ENCODE measurements at regions not wholly inside any gene's neighbourhood (a gene's known extent, or its start where the extent isn't known, plus 50 kb on each side); places are given as distances from the start of the nearest gene placed in this dataset.
"Not testable (repeated sequence)": the region's sequence is repeated elsewhere in the genome, so short reads cannot be mapped to it uniquely, and the experiment has no call there.

DNA sequence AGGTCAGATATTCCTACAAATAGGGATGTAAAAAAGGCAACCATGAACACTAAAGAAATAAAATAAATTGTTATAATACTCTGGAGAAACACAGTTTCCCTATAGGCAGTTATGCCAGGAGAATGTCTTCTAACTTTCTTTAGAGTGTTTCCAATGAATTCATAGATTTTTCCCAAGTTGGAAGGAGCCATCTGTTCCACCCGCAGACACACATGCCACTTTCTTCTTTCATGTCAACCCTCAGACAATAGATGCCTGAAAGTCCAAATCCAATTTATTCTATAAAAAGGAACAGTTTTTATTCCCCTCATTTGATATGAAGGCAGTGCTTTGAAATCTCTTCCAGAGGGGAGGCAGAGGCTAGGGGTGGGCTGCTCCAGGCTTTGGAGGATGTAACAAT is 418.1 kb downstream of the ACTL7B start:
- H3K27me3 Mint-ChIP-seq: no peaks in the 10 kb centered on the region
- intact Hi-C loops (cut with micrococcal nuclease): no loop called here
- H3K4me1 Mint-ChIP-seq: no peaks in the 10 kb centered on the region
- H3K27ac Mint-ChIP-seq: no peak overlapping the region
- H3K4me3 Mint-ChIP-seq: no peak overlapping the region
- DNase-seq: no peak
- H3K36me3 Mint-ChIP-seq (ENCODE audit: low read depth): no peaks in the 10 kb centered on the region
- no peaks in the 10 kb centered on the region for H3K9me3 Mint-ChIP-seq

DNA sequence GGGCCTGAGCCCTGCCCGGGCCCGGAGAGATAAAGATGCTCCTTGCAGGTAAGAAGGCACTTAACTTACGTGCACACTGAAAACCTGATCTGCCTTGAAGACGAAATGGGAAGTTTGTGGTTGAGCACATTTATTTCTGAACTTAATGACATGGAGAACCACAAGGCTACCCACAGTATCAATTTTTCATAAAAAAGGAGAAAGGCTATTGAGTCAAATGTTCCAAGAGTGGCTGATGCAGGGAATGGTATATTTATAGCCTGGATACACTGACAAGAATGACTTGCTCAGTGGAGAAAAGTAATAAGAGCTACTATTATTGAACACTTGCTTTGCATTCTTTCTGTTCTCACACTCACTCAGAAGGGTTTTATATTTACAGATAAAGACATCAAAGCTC is 419.3 kb downstream of the ACTL7B start:
- intact Hi-C loops (cut with micrococcal nuclease): no loop called here
- H3K4me1 Mint-ChIP-seq: no peaks in the 10 kb centered on the region
- H3K4me3 Mint-ChIP-seq: no peak overlapping the region
- no peak for DNase-seq
- no peak overlapping the region for H3K27ac Mint-ChIP-seq
- H3K36me3 Mint-ChIP-seq (ENCODE audit: low read depth): no peaks in the 10 kb centered on the region
- no peaks in the 10 kb centered on the region for H3K9me3 Mint-ChIP-seq
- H3K27me3 Mint-ChIP-seq: no peaks in the 10 kb centered on the region

DNA sequence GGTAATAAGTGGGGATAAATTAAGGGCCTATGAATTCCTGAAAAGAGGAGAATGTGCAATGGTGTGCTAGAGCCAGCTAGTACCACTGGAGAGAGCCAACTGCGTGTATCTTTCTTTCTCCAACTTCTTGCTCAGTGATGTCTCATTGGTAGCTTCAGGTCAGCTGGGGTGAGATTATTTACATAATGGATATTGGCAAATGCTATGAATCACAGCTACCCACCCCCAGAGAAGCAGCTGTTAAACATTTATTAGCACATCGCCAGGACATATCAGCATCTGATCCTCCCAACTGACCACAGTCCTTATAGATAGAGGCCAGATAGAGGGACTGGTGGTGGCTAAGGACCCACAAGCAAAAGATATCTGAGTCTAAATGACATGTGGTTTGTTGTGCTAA is 421.3 kb downstream of the ACTL7B start:
- no peak overlapping the region for H3K4me3 Mint-ChIP-seq
- H3K27me3 Mint-ChIP-seq: no peaks in the 10 kb centered on the region
- no peak for DNase-seq
- no peak overlapping the region for H3K27ac Mint-ChIP-seq
- no peaks in the 10 kb centered on the region for H3K36me3 Mint-ChIP-seq (ENCODE audit: low read depth)
- no peaks in the 10 kb centered on the region for H3K9me3 Mint-ChIP-seq
- intact Hi-C loops (cut with micrococcal nuclease): no loop called here
- H3K4me1 Mint-ChIP-seq: no peaks in the 10 kb centered on the region

DNA sequence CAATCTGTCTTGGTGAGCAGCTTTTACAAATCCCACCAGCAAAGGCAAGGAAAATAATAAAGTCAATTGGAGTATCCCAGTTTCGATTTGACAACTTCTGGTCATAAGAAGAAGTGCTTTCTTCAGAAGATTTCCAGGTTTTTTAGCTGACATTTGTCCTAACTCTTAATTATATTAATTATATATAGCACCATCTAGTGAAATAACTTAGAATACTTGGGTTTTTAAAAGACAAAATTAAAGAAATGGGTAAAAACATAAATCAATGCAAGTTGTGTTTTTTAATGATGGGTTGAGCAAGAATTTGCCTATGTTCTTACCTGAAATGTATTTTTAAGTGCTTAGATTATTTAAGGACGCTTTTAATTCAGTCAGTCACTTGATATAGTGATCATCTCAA is 421.8 kb downstream of the ACTL7B start:
- H3K27ac Mint-ChIP-seq: no peak overlapping the region
- no peaks in the 10 kb centered on the region for H3K4me1 Mint-ChIP-seq
- DNase-seq: no peak
- H3K36me3 Mint-ChIP-seq (ENCODE audit: low read depth): no peaks in the 10 kb centered on the region
- intact Hi-C loops (cut with micrococcal nuclease): no loop called here
- H3K27me3 Mint-ChIP-seq: no peaks in the 10 kb centered on the region
- no peak overlapping the region for H3K4me3 Mint-ChIP-seq
- H3K9me3 Mint-ChIP-seq: no peaks in the 10 kb centered on the region

DNA sequence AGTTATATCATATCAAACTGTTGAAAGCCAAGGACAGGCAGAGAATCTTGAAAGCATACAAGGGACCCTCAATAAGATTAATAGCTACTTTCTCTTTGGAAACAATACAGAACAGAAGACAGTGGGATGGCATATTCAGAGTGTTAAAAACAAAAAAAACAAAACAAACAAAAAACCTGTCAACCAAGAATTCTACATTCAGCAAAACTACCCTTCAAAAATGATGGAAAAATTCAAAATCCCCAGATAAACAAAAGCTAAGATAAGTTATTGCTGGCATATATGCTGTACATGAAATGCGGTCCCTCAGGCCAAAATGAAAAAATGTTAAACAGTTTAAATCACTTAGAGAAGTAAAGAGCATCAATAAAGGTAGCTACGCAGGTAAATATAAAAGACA is 425.1 kb downstream of the ACTL7B start:
- Mint-ChIP-seq H3K27me3 (no peaks in the 10 kb centered on the region), H3K4me1 (no peaks in the 10 kb centered on the region), H3K4me3 (no peak overlapping the region), H3K36me3 (ENCODE audit: low read depth) (no peaks in the 10 kb centered on the region), H3K27ac (no peak overlapping the region), H3K9me3 (no peaks in the 10 kb centered on the region)
- no peak for DNase-seq
- intact Hi-C loops (cut with micrococcal nuclease): no loop called here

DNA sequence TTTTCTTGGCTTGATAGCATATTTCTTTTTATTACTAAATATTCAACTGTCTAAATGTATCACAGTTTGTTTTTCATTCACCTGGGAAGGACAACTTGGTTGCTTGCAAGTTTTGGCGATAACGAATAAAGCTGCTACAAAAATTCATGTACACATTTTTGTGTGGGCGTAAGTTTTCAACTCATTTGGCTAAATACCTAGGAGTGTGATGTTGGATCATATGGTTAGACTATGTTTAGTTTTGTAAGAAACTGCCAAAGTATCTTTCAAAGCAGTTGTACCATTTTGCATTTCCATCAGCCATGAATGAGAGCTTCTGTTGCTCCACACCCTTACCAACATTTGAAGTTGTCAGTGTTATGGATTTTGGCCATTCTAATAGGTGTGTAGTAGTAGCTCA is 428.0 kb downstream of the ACTL7B start:
- no peaks in the 10 kb centered on the region for H3K27me3 Mint-ChIP-seq
- no peak for DNase-seq
- no peaks in the 10 kb centered on the region for H3K36me3 Mint-ChIP-seq (ENCODE audit: low read depth)
- intact Hi-C loops (cut with micrococcal nuclease): no loop called here
- H3K9me3 Mint-ChIP-seq: no peaks in the 10 kb centered on the region
- no peak overlapping the region for H3K4me3 Mint-ChIP-seq
- H3K27ac Mint-ChIP-seq: no peak overlapping the region
- no peaks in the 10 kb centered on the region for H3K4me1 Mint-ChIP-seq

DNA sequence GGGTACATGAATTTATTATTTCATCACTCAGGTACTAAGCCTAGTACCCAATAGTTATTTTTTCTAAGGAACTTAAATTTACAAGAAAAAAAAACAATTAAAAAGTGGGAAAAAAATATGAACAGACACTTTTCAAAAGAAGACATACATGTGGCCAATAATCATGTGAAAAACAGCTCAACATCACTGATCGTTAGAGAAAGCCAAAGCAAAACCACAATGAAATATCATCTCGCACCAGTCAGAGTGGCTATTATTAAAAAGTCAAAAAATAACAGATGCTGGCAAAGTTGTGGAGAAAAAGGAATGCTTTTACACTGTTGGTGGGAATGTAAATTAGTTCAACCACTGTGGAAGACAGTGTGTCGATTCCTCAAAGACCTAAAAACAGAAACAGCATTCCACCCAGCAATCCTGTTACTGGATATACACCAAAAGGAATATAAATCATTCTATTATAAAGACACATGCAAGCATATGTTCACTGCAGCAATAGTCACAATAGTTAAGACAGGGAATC is 429.3 kb downstream of the ACTL7B start:
- intact Hi-C loops (cut with micrococcal nuclease); DNase-seq; H3K27ac Mint-ChIP-seq; H3K4me3 Mint-ChIP-seq; H3K36me3 Mint-ChIP-seq (ENCODE audit: low read depth); H3K4me1 Mint-ChIP-seq; H3K9me3 Mint-ChIP-seq; H3K27me3 Mint-ChIP-seq: not testable (repeated sequence)

DNA sequence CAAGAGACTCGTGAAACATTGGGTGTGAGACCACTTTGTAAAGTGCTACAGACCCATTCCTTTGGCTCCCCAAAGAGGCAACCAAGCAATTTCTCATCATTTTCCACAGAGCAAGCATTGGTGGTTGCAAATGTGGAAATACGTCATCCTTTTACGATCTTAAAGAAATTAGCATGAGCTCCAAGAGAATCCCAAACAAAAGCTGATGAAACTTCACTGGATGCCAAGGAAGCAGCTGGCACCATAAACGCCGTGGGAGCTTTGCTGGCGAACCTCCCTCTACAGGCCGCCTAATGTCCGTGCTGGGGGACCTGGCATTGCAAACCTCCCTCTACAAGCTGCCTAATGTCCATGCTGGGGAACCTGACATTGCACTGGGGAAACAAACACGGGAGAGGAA is 432.4 kb downstream of the ACTL7B start:
- Mint-ChIP-seq H3K9me3 (no peaks in the 10 kb centered on the region), H3K4me1 (no peaks in the 10 kb centered on the region), H3K36me3 (ENCODE audit: low read depth) (no peaks in the 10 kb centered on the region), H3K4me3 (no peak overlapping the region), H3K27ac (no peak overlapping the region), H3K27me3 (no peaks in the 10 kb centered on the region)
- intact Hi-C loops (cut with micrococcal nuclease): no loop called here
- no peak for DNase-seq

DNA sequence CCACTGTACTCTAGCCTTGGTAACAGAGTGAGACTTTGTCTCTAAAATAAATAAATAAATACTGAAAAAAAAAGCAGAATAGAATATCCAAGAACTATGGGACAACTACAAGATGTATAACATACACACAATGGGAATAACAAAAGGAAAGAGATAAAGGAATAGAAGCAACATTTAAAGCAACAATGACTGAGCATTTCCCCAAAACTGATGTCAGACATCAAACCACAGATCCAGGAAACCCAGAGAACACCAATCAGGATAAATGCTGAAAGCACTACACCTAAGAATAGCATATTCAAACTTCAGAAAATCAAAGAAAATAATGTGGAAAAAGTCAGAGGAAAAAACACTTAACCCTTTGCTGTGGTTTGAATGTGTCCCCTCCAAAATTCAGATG is 436.4 kb downstream of the ACTL7B start:
- Mint-ChIP-seq H3K27ac (no peak overlapping the region), H3K4me3 (no peak overlapping the region), H3K9me3 (no peaks in the 10 kb centered on the region), H3K36me3 (ENCODE audit: low read depth) (no peaks in the 10 kb centered on the region), H3K27me3 (no peaks in the 10 kb centered on the region), H3K4me1 (no peaks in the 10 kb centered on the region)
- intact Hi-C loops (cut with micrococcal nuclease): no loop called here
- no peak for DNase-seq

DNA sequence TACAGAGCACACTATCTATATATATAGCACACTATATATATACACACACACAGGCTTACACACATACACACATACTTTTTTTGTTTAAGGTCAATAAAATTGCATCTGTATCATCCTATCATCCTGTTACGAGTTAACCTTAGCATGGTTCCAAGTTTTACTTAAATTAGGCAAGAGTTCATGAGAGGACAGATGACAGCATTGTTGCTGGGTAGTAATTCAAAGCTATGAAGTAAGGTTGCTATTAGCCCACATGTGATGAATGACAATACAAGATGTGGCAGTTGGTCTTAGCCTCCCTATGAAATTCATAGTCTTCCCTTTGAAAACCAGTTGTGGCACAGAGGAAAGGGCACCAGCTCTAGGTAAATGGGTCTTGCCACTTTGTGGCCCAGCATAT is 438.1 kb downstream of the ACTL7B start:
- Mint-ChIP-seq H3K4me1 (no peaks in the 10 kb centered on the region), H3K27ac (no peak overlapping the region), H3K36me3 (ENCODE audit: low read depth) (no peaks in the 10 kb centered on the region), H3K27me3 (no peaks in the 10 kb centered on the region), H3K4me3 (no peak overlapping the region), H3K9me3 (no peaks in the 10 kb centered on the region)
- DNase-seq: no peak
- intact Hi-C loops (cut with micrococcal nuclease): no loop called here

DNA sequence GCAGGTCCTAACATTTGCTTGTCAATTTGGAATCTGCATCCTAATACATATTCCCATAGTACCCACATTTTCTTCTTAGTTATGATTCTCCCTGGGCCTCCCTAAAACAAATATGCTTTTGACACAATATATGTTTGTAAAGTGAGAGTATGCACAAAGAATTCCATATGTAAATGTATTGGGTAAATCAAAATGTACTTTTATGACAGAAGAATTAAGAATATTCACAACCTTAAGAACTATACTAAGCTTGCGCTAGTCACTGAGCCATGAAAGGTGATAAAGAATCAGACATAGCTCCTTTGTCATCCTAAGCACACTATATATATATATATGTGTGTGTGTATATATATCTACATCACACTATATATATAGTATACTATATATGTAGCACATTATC is 438.5 kb downstream of the ACTL7B start:
- Mint-ChIP-seq H3K4me3 (no peak overlapping the region), H3K27me3 (no peaks in the 10 kb centered on the region), H3K4me1 (no peaks in the 10 kb centered on the region), H3K9me3 (no peaks in the 10 kb centered on the region), H3K27ac (no peak overlapping the region), H3K36me3 (ENCODE audit: low read depth) (no peaks in the 10 kb centered on the region)
- DNase-seq: no peak
- intact Hi-C loops (cut with micrococcal nuclease): no loop called here

DNA sequence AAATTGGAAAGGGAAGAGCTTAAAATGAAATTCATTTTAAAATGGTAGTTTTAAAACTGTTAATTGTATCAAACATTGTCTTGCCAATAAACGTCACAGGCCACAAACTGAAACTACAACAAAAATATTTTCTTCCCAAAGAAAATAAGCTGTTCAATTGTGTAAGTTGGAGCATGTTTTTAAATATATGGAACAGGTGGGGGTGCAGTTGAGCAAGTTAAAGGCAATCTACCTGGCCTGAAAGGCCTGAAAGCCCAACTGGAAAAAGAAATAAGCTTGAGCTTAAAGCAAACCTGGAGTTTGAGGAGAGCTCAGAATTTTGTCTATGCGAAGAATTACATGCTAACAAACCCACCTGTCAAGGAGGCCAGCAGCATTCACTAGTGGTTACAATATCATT is 439.5 kb downstream of the ACTL7B start:
- intact Hi-C loops (cut with micrococcal nuclease): no loop called here
- Mint-ChIP-seq H3K9me3 (no peaks in the 10 kb centered on the region), H3K27ac (no peak overlapping the region), H3K4me1 (no peaks in the 10 kb centered on the region), H3K4me3 (no peak overlapping the region), H3K27me3 (no peaks in the 10 kb centered on the region), H3K36me3 (ENCODE audit: low read depth) (no peaks in the 10 kb centered on the region)
- DNase-seq: no peak

DNA sequence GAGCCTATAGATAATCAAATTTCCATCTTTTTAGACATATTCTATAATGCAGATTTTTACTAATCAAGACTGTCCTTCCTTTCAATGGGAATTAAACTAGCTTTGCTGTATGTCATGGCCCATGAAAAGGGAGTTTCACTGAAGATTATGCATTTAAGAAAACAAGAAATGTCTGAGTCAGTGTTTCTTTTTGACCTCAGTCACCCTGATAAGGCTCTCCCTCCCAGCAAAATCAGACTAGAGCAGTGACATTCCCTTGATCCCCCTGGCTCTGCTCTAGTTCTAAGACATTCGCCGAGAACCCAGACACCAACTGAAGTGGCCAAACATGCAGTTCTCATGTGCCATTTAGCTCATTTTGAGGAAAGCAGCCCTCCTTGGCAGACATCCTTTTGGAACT is 442.0 kb downstream of the ACTL7B start:
- H3K27me3 Mint-ChIP-seq: no peaks in the 10 kb centered on the region
- DNase-seq: no peak
- H3K4me3 Mint-ChIP-seq: no peak overlapping the region
- H3K36me3 Mint-ChIP-seq (ENCODE audit: low read depth): no peaks in the 10 kb centered on the region
- H3K4me1 Mint-ChIP-seq: no peaks in the 10 kb centered on the region
- H3K27ac Mint-ChIP-seq: no peak overlapping the region
- intact Hi-C loops (cut with micrococcal nuclease): no loop called here
- no peaks in the 10 kb centered on the region for H3K9me3 Mint-ChIP-seq

DNA sequence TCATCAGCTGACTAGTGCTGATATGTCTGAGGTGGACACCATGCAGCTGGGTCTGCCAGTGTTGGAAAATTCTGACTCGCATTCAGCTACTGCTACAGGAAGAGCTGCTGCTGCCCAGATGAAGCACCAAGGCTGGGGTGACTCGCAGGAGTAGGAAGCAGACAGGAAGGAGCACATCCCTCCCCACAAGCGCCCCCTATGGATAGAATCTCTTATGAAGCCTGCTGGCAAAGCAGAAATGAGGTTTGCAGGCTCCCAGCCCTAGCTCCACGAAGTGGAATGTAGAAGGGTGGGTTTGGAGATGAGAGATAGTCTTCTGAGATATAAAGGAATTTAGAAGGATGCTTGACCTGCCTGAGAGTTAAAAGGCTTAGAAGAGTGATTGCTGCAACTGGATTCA is 443.0 kb downstream of the ACTL7B start:
- H3K27ac Mint-ChIP-seq: no peak overlapping the region
- no peak for DNase-seq
- intact Hi-C loops (cut with micrococcal nuclease): no loop called here
- no peaks in the 10 kb centered on the region for H3K27me3 Mint-ChIP-seq
- H3K9me3 Mint-ChIP-seq: no peaks in the 10 kb centered on the region
- H3K4me3 Mint-ChIP-seq: no peak overlapping the region
- no peaks in the 10 kb centered on the region for H3K36me3 Mint-ChIP-seq (ENCODE audit: low read depth)
- H3K4me1 Mint-ChIP-seq: no peaks in the 10 kb centered on the region

DNA sequence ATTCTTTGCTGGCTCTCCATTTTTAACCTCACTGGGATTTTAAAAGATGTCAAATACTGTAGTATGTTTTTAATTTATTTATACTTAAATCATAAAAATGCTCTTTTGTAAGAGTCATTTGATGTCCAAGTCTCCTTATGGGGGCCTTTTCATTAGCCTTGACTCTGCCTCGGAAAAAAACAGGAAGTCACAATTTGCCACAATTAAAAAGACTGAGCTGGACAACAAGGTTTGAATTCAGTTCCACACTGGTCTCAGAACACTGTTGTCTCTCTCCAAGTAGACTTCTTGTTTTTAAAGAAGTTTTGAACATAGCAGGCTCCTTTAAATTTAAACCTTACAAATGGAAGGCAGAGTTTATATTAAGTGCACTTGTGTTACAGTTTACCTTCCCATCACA is 444.2 kb downstream of the ACTL7B start:
- no peak for DNase-seq
- no peaks in the 10 kb centered on the region for H3K9me3 Mint-ChIP-seq
- no peaks in the 10 kb centered on the region for H3K36me3 Mint-ChIP-seq (ENCODE audit: low read depth)
- H3K4me3 Mint-ChIP-seq: no peak overlapping the region
- no peaks in the 10 kb centered on the region for H3K4me1 Mint-ChIP-seq
- intact Hi-C loops (cut with micrococcal nuclease): no loop called here
- no peak overlapping the region for H3K27ac Mint-ChIP-seq
- H3K27me3 Mint-ChIP-seq: no peaks in the 10 kb centered on the region

DNA sequence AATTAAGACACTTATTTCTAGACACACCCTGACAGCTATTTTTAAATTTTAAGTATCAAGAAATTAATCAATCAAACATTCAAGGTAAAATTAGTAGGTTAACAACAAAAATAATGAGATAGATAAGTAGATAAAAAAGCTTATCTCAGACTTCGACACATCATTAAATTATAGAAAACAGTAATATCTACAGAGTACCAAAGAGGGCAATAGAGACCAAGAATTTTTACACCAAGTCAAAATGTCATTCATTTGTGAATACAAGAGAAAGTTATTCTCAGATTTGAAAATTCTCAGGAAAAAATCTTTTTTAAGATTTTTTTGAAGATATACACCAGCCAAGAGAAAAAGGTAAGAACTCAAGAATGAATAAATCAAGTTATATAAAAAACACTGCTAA is 445.6 kb downstream of the ACTL7B start:
- DNase-seq: no peak
- H3K27me3 Mint-ChIP-seq: no peaks in the 10 kb centered on the region
- H3K27ac Mint-ChIP-seq: no peak overlapping the region
- H3K4me1 Mint-ChIP-seq: no peaks in the 10 kb centered on the region
- intact Hi-C loops (cut with micrococcal nuclease): no loop called here
- H3K9me3 Mint-ChIP-seq: no peaks in the 10 kb centered on the region
- no peak overlapping the region for H3K4me3 Mint-ChIP-seq
- H3K36me3 Mint-ChIP-seq (ENCODE audit: low read depth): no peaks in the 10 kb centered on the region

Measured in activated CD4-positive, alpha-beta T cell treated with anti-CD3 and anti-CD28 coated beads, Interleukin-2, amount 10 ng/mL, durations not matched to agents 24 days and 14 days (primary cell).